ENCODE measurements at regions not wholly inside any gene's neighbourhood (a gene's known extent, or its start where the extent isn't known, plus 50 kb on each side); places are given as distances from the start of the nearest gene placed in this dataset.

GRCh38 chr4:126361287-126361686 lies 1046.5 kb downstream of the FAT4 start:
- no peak for DNase-seq
- intact Hi-C loops (cut with DNase I), result no loop called here
- Histone ChIP-seq H3K9me3 (no peaks in the 10 kb centered on the region), H3K27ac (no peak overlapping the region), H3K36me3 (no peaks in the 10 kb centered on the region), H3K27me3 (no peaks in the 10 kb centered on the region), H3K4me3 (no peak overlapping the region), H3K4me1 (ENCODE audit: insufficient read depth) (peaks cover 2% of the 10 kb centered on the region)
- no peak for TF ChIP-seq CTCF (IDR thresholded peaks at IDR 0.05)
- no peak for TF ChIP-seq EP300 (IDR thresholded peaks at IDR 0.05)
- no peak for TF ChIP-seq POLR2A (IDR thresholded peaks at IDR 0.05)
- 67 to 86% (median 68%) methylated on average over 4 of the region's 4 CpGs for WGBS, 3 donors

GRCh38 chr4:126364311-126364911 lies 1049.7 kb downstream of the FAT4 start:
- TF ChIP-seq EP300 (IDR thresholded peaks at IDR 0.05) (no peak), CTCF (IDR thresholded peaks at IDR 0.05) (no peak), POLR2A (IDR thresholded peaks at IDR 0.05) (no peak)
- peaks cover 3% of the 10 kb centered on the region for H3K4me1 ChIP-seq (ENCODE audit: insufficient read depth)
- intact Hi-C loops (cut with DNase I), result no loop called here
- no peaks in the 10 kb centered on the region for H3K27me3 ChIP-seq
- H3K27ac ChIP-seq, result no peak overlapping the region
- no peaks in the 10 kb centered on the region for H3K9me3 ChIP-seq
- no peaks in the 10 kb centered on the region for H3K36me3 ChIP-seq
- 6 to 10% (median 7%) methylated on average over 1 of the region's 1 CpG for WGBS, 3 donors
- no peak overlapping the region for H3K4me3 ChIP-seq
- no peak for DNase-seq

GRCh38 chr4:126369076-126369475 lies 1054.3 kb downstream of the FAT4 start:
- Histone ChIP-seq H3K27ac (no peak overlapping the region), H3K27me3 (no peaks in the 10 kb centered on the region), H3K9me3 (no peaks in the 10 kb centered on the region), H3K4me3 (no peak overlapping the region), H3K36me3 (no peaks in the 10 kb centered on the region), H3K4me1 (ENCODE audit: insufficient read depth) (peaks cover 4% of the 10 kb centered on the region)
- no peak for TF ChIP-seq EP300 (IDR thresholded peaks at IDR 0.05)
- TF ChIP-seq CTCF (IDR thresholded peaks at IDR 0.05), result no peak
- TF ChIP-seq POLR2A (IDR thresholded peaks at IDR 0.05), result no peak
- intact Hi-C loops (cut with DNase I), result no loop called here
- no peak for DNase-seq

GRCh38 chr4:126372634-126373033 lies 1057.9 kb downstream of the FAT4 start:
- Histone ChIP-seq H3K9me3 (no peaks in the 10 kb centered on the region), H3K4me3 (no peak overlapping the region), H3K4me1 (ENCODE audit: insufficient read depth) (peaks cover 1% of the 10 kb centered on the region), H3K36me3 (no peaks in the 10 kb centered on the region), H3K27me3 (no peaks in the 10 kb centered on the region), H3K27ac (no peak overlapping the region)
- DNase-seq, result no peak
- TF ChIP-seq EP300 (IDR thresholded peaks at IDR 0.05), result no peak
- TF ChIP-seq POLR2A (IDR thresholded peaks at IDR 0.05), result no peak
- TF ChIP-seq CTCF (IDR thresholded peaks at IDR 0.05), result no peak
- intact Hi-C loops (cut with DNase I), result no loop called here
- 85 to 90% (median 86%) methylated on average over 2 of the region's 2 CpGs for WGBS, 3 donors
